SH-SY5Y (cell line): ENCODE measurements at regions not wholly inside any gene's neighbourhood (a gene's known extent, or its start where the extent isn't known, plus 50 kb on each side); places are given as distances from the start of the nearest gene placed in this dataset.

ENCODE experiments used
- GATA2 ChIP-seq: IDR thresholded peaks from 2 replicates; pipeline ENCODE4 v1.6.1; 2011; ENCODE audit warnings: mild to moderate bottlenecking, low read depth, low read length
- GATA3 ChIP-seq: IDR thresholded peaks from 2 replicates; pipeline ENCODE4 v1.6.1; 2011; ENCODE audit warnings: low read depth, mild to moderate bottlenecking, low read length, moderate library complexity

DNA sequence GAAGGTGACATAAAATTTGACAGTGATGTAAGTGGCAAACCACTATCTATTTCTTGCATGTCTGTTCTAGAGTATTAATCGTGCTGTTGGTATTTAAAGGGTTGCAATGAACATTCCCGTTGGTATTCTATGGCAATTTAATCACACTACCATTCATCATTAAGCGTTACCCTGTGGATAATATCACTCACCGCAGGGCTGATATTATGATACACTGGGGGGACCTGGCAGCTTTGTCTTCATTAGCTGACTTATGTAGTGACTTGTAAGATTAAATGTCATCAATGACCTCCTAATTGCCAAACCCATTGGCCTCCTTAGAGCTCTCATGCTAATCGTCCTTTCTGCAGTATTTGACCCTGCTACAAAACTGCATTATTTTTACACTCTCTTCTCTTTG, 624.5 kb upstream of the VSTM2A start:
- TF ChIP-seq GATA2 (no peak), GATA3 (no peak)
